HepG2 (cell line): ENCODE measurements at regions not wholly inside any gene's neighbourhood (a gene's known extent, or its start where the extent isn't known, plus 50 kb on each side); places are given as distances from the start of the nearest gene placed in this dataset.

Source experiments
- DBP ChIP-seq: sonication (generic); formaldehyde crosslinking; IDR thresholded peaks from 2 replicates; pipeline ENCODE4 v1.4.0; 2020; ENCODE audit warnings: missing genetic modification reagents; ENCODE audit errors: not compliant biosample characterization
- HMGXB3 ChIP-seq: sonication (generic); formaldehyde crosslinking; IDR thresholded peaks from 2 replicates; pipeline ENCODE4 v1.4.0; 2020; ENCODE audit warnings: missing genetic modification reagents, borderline replicate concordance
- PRDM15 ChIP-seq: sonication (generic); formaldehyde crosslinking; IDR thresholded peaks from 2 replicates; pipeline ENCODE4 v1.4.0; 2020; ENCODE audit warnings: missing genetic modification reagents
- ZNF773 ChIP-seq: sonication (generic); formaldehyde crosslinking; IDR thresholded peaks from 2 replicates; pipeline ENCODE4 v1.4.0; 2020; ENCODE audit warnings: missing genetic modification reagents, borderline replicate concordance

GRCh38 chr12:25376985-25377384 lies 126.3 kb upstream of the KRAS start (continued):
- no peak for TF ChIP-seq HMGXB3 (CRISPR knock-in tag)
- TF ChIP-seq DBP (CRISPR knock-in tag) = no peak
- no peak for TF ChIP-seq ZNF773 (CRISPR knock-in tag)
- TF ChIP-seq PRDM15 (CRISPR knock-in tag) = no peak
